ENCODE measurements at regions not wholly inside any gene's neighbourhood (a gene's known extent, or its start where the extent isn't known, plus 50 kb on each side); places are given as distances from the start of the nearest gene placed in this dataset.

- no peaks in the 10 kb centered on the region for H3K36me3 ChIP-seq (ENCODE audit: insufficient read depth, low read length)
- H4K20me1 ChIP-seq (ENCODE audit: insufficient read depth, low read length, poor library complexity, severe bottlenecking): no peaks in the 10 kb centered on the region
- no peaks in the 10 kb centered on the region for H3K27me3 ChIP-seq (ENCODE audit: insufficient read depth, low read length, poor library complexity, severe bottlenecking)
- no peak overlapping the region for H3K9ac ChIP-seq (ENCODE audit: low read depth, low read length, poor library complexity, severe bottlenecking)
- no peaks in the 10 kb centered on the region for H3K9me3 ChIP-seq (ENCODE audit: insufficient read depth, low read depth, low read length)
- no peaks in the 10 kb centered on the region for H3K79me2 ChIP-seq (ENCODE audit: insufficient read depth, low read length)
- no peaks in the 10 kb centered on the region for H3K4me1 ChIP-seq (ENCODE audit: insufficient read depth, low read length, poor library complexity, severe bottlenecking)
- H3F3A ChIP-seq (ENCODE audit: low read depth): no peaks in the 10 kb centered on the region
- H3K4me2 ChIP-seq (ENCODE audit: low read depth, low read length, poor library complexity, severe bottlenecking): no peak overlapping the region
- H3K4me3 ChIP-seq (ENCODE audit: low read length, poor library complexity, severe bottlenecking): no peak overlapping the region
- H2AFZ ChIP-seq (ENCODE audit: low read length): no peak overlapping the region
- H3K9me2 ChIP-seq (replicated peaks; ENCODE audit: low read depth, low read length): no peaks in the 10 kb centered on the region
- no peak for TF ChIP-seq CTCF (conservative IDR thresholded peaks at IDR 0.05; ENCODE audit: low read length)
- no peak for TF ChIP-seq EZH2phosphoT487 (IDR thresholded peaks at IDR 0.05; ENCODE audit: borderline replicate concordance)
Measured at GRCh38 chr10:83957168-83957947, 182.0 kb upstream of the GHITM start.

GRCh38 chr10:83959328-83959727 is 180.0 kb upstream of the GHITM start:
- no peaks in the 10 kb centered on the region for H3F3A ChIP-seq (ENCODE audit: low read depth)
- no peaks in the 10 kb centered on the region for H3K27me3 ChIP-seq (ENCODE audit: insufficient read depth, low read length, poor library complexity, severe bottlenecking)
- no peaks in the 10 kb centered on the region for H3K4me1 ChIP-seq (ENCODE audit: insufficient read depth, low read length, poor library complexity, severe bottlenecking)
- no peaks in the 10 kb centered on the region for H3K9me3 ChIP-seq (ENCODE audit: insufficient read depth, low read depth, low read length)
- no peak overlapping the region for H3K9ac ChIP-seq (ENCODE audit: low read depth, low read length, poor library complexity, severe bottlenecking)
- no peaks in the 10 kb centered on the region for H3K36me3 ChIP-seq (ENCODE audit: insufficient read depth, low read length)
- TF ChIP-seq CTCF (conservative IDR thresholded peaks at IDR 0.05; ENCODE audit: low read length) (no peak), EZH2phosphoT487 (IDR thresholded peaks at IDR 0.05; ENCODE audit: borderline replicate concordance) (no peak)
- H3K79me2 ChIP-seq (ENCODE audit: insufficient read depth, low read length): no peaks in the 10 kb centered on the region
- no peaks in the 10 kb centered on the region for H3K9me2 ChIP-seq (replicated peaks; ENCODE audit: low read depth, low read length)
- no peak overlapping the region for H3K4me3 ChIP-seq (ENCODE audit: low read length, poor library complexity, severe bottlenecking)
- H3K4me2 ChIP-seq (ENCODE audit: low read depth, low read length, poor library complexity, severe bottlenecking): no peak overlapping the region
- no peak overlapping the region for H2AFZ ChIP-seq (ENCODE audit: low read length)
- no peaks in the 10 kb centered on the region for H4K20me1 ChIP-seq (ENCODE audit: insufficient read depth, low read length, poor library complexity, severe bottlenecking)

- Histone ChIP-seq H3K4me1 (ENCODE audit: insufficient read depth, low read length, poor library complexity, severe bottlenecking) (no peaks in the 10 kb centered on the region), H3F3A (ENCODE audit: low read depth) (no peaks in the 10 kb centered on the region), H2AFZ (ENCODE audit: low read length) (no peak overlapping the region), H3K36me3 (ENCODE audit: insufficient read depth, low read length) (no peaks in the 10 kb centered on the region), H3K9ac (ENCODE audit: low read depth, low read length, poor library complexity, severe bottlenecking) (no peak overlapping the region), H3K4me2 (ENCODE audit: low read depth, low read length, poor library complexity, severe bottlenecking) (no peak overlapping the region), H3K9me3 (ENCODE audit: insufficient read depth, low read depth, low read length) (no peaks in the 10 kb centered on the region), H3K27me3 (ENCODE audit: insufficient read depth, low read length, poor library complexity, severe bottlenecking) (no peaks in the 10 kb centered on the region), H3K4me3 (ENCODE audit: low read length, poor library complexity, severe bottlenecking) (no peak overlapping the region), H3K79me2 (ENCODE audit: insufficient read depth, low read length) (no peaks in the 10 kb centered on the region), H4K20me1 (ENCODE audit: insufficient read depth, low read length, poor library complexity, severe bottlenecking) (no peaks in the 10 kb centered on the region), H3K9me2 (replicated peaks; ENCODE audit: low read depth, low read length) (no peaks in the 10 kb centered on the region)
- TF ChIP-seq EZH2phosphoT487 (IDR thresholded peaks at IDR 0.05; ENCODE audit: borderline replicate concordance) (no peak), CTCF (conservative IDR thresholded peaks at IDR 0.05; ENCODE audit: low read length) (no peak)
Measured at GRCh38 chr10:83960125-83960524, 179.2 kb upstream of the GHITM start.

Measured in Loucy (cell line).